CD14-positive monocyte (primary cell): ENCODE measurements at regions not wholly inside any gene's neighbourhood (a gene's known extent, or its start where the extent isn't known, plus 50 kb on each side); places are given as distances from the start of the nearest gene placed in this dataset.

Experiments used
- DNase-seq, 3 donors: peaks; one replicate each; pipeline ENCODE4 v3.0.0-alpha.2; 2011 to 2022
- H2AFZ ChIP-seq: 2 replicates; pipeline ENCODE4 v1.6.0; 2012; ENCODE audit warnings: mild to moderate bottlenecking, low read depth, low read length, inconsistent platforms; ENCODE audit not compliant: insufficient read depth, poor library complexity, severe bottlenecking
- H3K27ac ChIP-seq, 2 donors: 1 replicate in 1 of 2; 2 replicates in 1 of 2; pipeline ENCODE4 v1.5.1; 2012 to 2013; ENCODE audit warnings: low read length in 2 of 2, control low read depth in 1 of 2, inconsistent platforms in 1 of 2, low read depth in 1 of 2, mild to moderate bottlenecking in 1 of 2
- H3K27me3 ChIP-seq, 2 donors: one replicate each; pipeline versions ENCODE4 v1.6.0 to v1.6.1; 2011 to 2013; ENCODE audit warnings: low read length in 2 of 2; ENCODE audit not compliant: control insufficient read depth in 2 of 2, insufficient read depth in 2 of 2
- H3K36me3 ChIP-seq, 2 donors: replicated peaks in 1 of 2; 1 replicate in 1 of 2; 2 replicates in 1 of 2; pipeline versions ENCODE4 v1.5.1 to v1.6.1; 2012 to 2013; ENCODE audit warnings: low read length in 2 of 2, control low read depth in 1 of 2, inconsistent platforms in 1 of 2, mild to moderate bottlenecking in 1 of 2; ENCODE audit not compliant: insufficient read depth in 2 of 2, control insufficient read depth in 1 of 2
- H3K4me1 ChIP-seq, 2 donors: 1 replicate in 1 of 2; 2 replicates in 1 of 2; pipeline versions ENCODE4 v1.5.1 to v1.6.1; 2012 to 2013; ENCODE audit warnings: low read length in 2 of 2, control low read depth in 1 of 2, inconsistent platforms in 1 of 2, mild to moderate bottlenecking in 1 of 2, moderate library complexity in 1 of 2; ENCODE audit not compliant: insufficient read depth in 2 of 2, control insufficient read depth in 1 of 2
- H3K4me2 ChIP-seq: replicated peaks from 2 replicates; pipeline ENCODE3; 2012; ENCODE audit warnings: low read length, moderate library complexity, mild to moderate bottlenecking; ENCODE audit not compliant: poor library complexity, severe bottlenecking; ENCODE audit errors: extremely low read depth
- H3K4me3 ChIP-seq, 3 experiments: fragments of 200-600 bp in 1 of 3; sonication (generic) in 1 of 3; replicated peaks in 1 of 3; 1 replicate in 2 of 3; 2 replicates in 1 of 3; pipeline ENCODE4 v1.5.1; 2011 to 2013; ENCODE audit warnings: low read length in 3 of 3, mild to moderate bottlenecking in 3 of 3, control low read depth in 2 of 3, low read depth in 2 of 3, inconsistent platforms in 1 of 3, moderate library complexity in 1 of 3
- H3K79me2 ChIP-seq: 2 replicates; pipeline ENCODE4 v1.6.0; 2012; ENCODE audit warnings: mild to moderate bottlenecking, control low read depth, inconsistent platforms, low read length, moderate library complexity; ENCODE audit not compliant: insufficient read depth
- H3K9ac ChIP-seq: 2 replicates; pipeline ENCODE4 v1.6.0; 2017; ENCODE audit warnings: low read length, mild to moderate bottlenecking; ENCODE audit not compliant: insufficient read depth, poor library complexity, severe bottlenecking
- H3K9me3 ChIP-seq, 2 donors: replicated peaks in 1 of 2; 1 replicate in 1 of 2; 2 replicates in 1 of 2; pipeline versions ENCODE4 v1.5.1 to v1.6.1; 2012 to 2013; ENCODE audit warnings: low read length in 2 of 2, control low read depth in 1 of 2; ENCODE audit not compliant: control insufficient read depth in 1 of 2, insufficient read depth in 1 of 2
- H4K20me1 ChIP-seq: 2 replicates; pipeline ENCODE4 v1.6.0; 2012; ENCODE audit warnings: mild to moderate bottlenecking, low read length, control low read depth, moderate library complexity; ENCODE audit not compliant: insufficient read depth
- H3K27ac Mint-ChIP-seq, 7 donors: one replicate each; pipeline ENCODE4 v1.8.0; 2020; ENCODE audit warnings: mild to moderate bottlenecking in 7 of 7, mixed read lengths in 7 of 7, moderate library complexity in 6 of 7, inconsistent platforms in 2 of 7
- H3K27me3 Mint-ChIP-seq, 3 donors: one replicate each; pipeline ENCODE4 v1.8.0; 2021 to 2022; ENCODE audit warnings: low read depth in 3 of 3, mild to moderate bottlenecking in 3 of 3, mixed read lengths in 3 of 3, moderate library complexity in 3 of 3, inconsistent platforms in 1 of 3
- H3K36me3 Mint-ChIP-seq, 2 donors: one replicate each; pipeline ENCODE4 v1.8.0; 2020; ENCODE audit warnings: mixed read lengths in 2 of 2, inconsistent platforms in 1 of 2, mild to moderate bottlenecking in 1 of 2
- H3K4me1 Mint-ChIP-seq: one replicate; pipeline ENCODE4 v1.8.0; 2020; ENCODE audit warnings: mild to moderate bottlenecking, mixed read lengths
- H3K4me3 Mint-ChIP-seq, 2 donors: one replicate each; pipeline ENCODE4 v1.8.0; 2020; ENCODE audit warnings: mild to moderate bottlenecking in 2 of 2, mixed read lengths in 2 of 2, moderate library complexity in 1 of 2
- H3K9me3 Mint-ChIP-seq, 7 donors: one replicate each; pipeline ENCODE4 v1.8.0; 2020 to 2022; ENCODE audit warnings: mixed read lengths in 7 of 7, mild to moderate bottlenecking in 6 of 7, moderate library complexity in 6 of 7, inconsistent platforms in 2 of 7
- WGBS: methylation state at CpG from one replicate; pipeline ENCODE4 v1.1.5; 2013; ENCODE audit warnings: missing lambda C conversion rate; ENCODE audit not compliant: insufficient coverage; 5-methylcytosine and 5-hydroxymethylcytosine counted together
- intact Hi-C, 2 donors: fragments of 100-400 bp; cut with micrococcal nuclease; formaldehyde crosslinking; loops; one replicate each; pipeline versions ENCODE4 v1.15.0 to v1.15.1; 2023
- TF ChIP-seq, protein P1 (sequence below): fragments of 200-600 bp; IDR thresholded peaks from one replicate; pipeline ENCODE4 v1.8.0; 2022; ENCODE audit warnings: antibody characterized with exemption, mild to moderate bottlenecking

DNA sequence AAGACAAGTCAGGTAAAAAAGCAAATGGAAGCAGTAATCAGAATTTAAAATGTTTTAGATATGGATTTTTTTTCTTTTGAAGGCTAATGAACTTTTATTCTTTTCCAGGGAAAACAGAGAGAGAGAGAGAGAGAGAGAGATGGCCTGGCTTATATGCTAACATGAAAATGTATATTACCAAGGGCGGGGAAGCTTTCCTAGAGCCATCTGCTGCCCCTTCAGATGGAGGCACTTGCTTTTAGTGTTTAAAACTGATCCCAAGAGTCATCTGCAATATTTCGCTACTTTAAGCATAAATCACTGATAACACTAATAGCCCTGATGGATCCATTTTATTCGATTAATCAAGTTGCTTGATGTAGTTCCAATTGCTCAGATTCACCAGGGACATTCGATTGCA lies 186.1 kb upstream of the ADAMTS16 start:
- H3K27ac Mint-ChIP-seq, result no peak overlapping the region
- DNase-seq, result no peak
- H3K4me1 ChIP-seq, result no peaks in the 10 kb centered on the region
- peaks cover 0 to 6% (median 0%) of the 10 kb centered on the region in 7 donors for H3K9me3 Mint-ChIP-seq
- H3K27ac ChIP-seq, result no peak overlapping the region
- TF ChIP-seq, protein P1, sequence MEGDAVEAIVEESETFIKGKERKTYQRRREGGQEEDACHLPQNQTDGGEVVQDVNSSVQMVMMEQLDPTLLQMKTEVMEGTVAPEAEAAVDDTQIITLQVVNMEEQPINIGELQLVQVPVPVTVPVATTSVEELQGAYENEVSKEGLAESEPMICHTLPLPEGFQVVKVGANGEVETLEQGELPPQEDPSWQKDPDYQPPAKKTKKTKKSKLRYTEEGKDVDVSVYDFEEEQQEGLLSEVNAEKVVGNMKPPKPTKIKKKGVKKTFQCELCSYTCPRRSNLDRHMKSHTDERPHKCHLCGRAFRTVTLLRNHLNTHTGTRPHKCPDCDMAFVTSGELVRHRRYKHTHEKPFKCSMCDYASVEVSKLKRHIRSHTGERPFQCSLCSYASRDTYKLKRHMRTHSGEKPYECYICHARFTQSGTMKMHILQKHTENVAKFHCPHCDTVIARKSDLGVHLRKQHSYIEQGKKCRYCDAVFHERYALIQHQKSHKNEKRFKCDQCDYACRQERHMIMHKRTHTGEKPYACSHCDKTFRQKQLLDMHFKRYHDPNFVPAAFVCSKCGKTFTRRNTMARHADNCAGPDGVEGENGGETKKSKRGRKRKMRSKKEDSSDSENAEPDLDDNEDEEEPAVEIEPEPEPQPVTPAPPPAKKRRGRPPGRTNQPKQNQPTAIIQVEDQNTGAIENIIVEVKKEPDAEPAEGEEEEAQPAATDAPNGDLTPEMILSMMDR, result no peak
- H3K4me2 ChIP-seq, result no peak overlapping the region
- H3K36me3 ChIP-seq, result no peaks in the 10 kb centered on the region
- H3K4me3 ChIP-seq, result no peak overlapping the region
- H3K36me3 Mint-ChIP-seq, result no peaks in the 10 kb centered on the region
- H3K9me3 ChIP-seq, result no peaks in the 10 kb centered on the region
- 100% methylated on average over 1 of the region's 4 CpGs for WGBS
- H4K20me1 ChIP-seq, result no peaks in the 10 kb centered on the region
- no peaks in the 10 kb centered on the region for H3K79me2 ChIP-seq
- no peak overlapping the region for H3K9ac ChIP-seq
- H3K4me1 Mint-ChIP-seq, result no peaks in the 10 kb centered on the region
- no peak overlapping the region for H2AFZ ChIP-seq
- H3K4me3 Mint-ChIP-seq, result no peak overlapping the region
- peaks cover 0 to 1% (median 0%) of the 10 kb centered on the region in 3 donors for H3K27me3 Mint-ChIP-seq
- H3K27me3 ChIP-seq, result no peaks in the 10 kb centered on the region
- intact Hi-C loops, result no loop called here

DNA sequence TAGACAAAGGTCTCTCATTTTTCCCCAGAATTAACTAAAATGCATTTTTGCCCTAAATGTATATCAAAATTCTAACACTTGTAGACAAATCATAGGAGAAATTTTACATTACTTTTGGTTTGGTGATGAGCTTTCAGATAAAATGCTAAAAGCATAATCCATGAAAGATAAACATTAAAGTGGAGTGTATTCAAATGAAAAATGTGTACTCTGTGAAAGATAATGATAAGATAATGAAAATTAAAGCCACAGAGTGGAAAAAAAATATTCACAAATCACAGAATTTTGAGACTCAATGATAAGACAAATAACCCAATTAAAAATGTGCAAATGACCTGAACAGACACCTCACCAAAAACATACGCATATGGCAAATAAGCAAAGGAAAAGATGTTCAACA lies 176.9 kb upstream of the ADAMTS16 start:
- H3K9me3 Mint-ChIP-seq, result peaks cover 0 to 5% (median 2%) of the 10 kb centered on the region in 7 donors

More for the DNA sequence above, 176.9 kb upstream of the ADAMTS16 start:
- Histone ChIP-seq H3K9me3 (no peaks in the 10 kb centered on the region), H3K9ac (no peak overlapping the region), H3K36me3 (no peaks in the 10 kb centered on the region), H3K4me2 (no peak overlapping the region), H2AFZ (no peak overlapping the region), H3K27me3 (no peaks in the 10 kb centered on the region), H3K4me1 (no peaks in the 10 kb centered on the region), H3K79me2 (no peaks in the 10 kb centered on the region), H4K20me1 (no peaks in the 10 kb centered on the region), H3K4me3 (no peak overlapping the region), H3K27ac (no peak overlapping the region)
- intact Hi-C loops, result no loop called here
- no peak for DNase-seq
- no peak overlapping the region for H3K4me3 Mint-ChIP-seq
- no peaks in the 10 kb centered on the region for H3K36me3 Mint-ChIP-seq
- TF ChIP-seq, protein P1, result no peak
- H3K27ac Mint-ChIP-seq, result no peak overlapping the region
- H3K4me1 Mint-ChIP-seq, result no peaks in the 10 kb centered on the region
- no CpG with 5 or more reads among the region's 1 CpG for WGBS
- no peaks in the 10 kb centered on the region for H3K27me3 Mint-ChIP-seq
